H9 (cell line): ENCODE measurements at regions not wholly inside any gene's neighbourhood (a gene's known extent, or its start where the extent isn't known, plus 50 kb on each side); places are given as distances from the start of the nearest gene placed in this dataset.

ENCODE experiments used
- DNase-seq: peaks from one replicate; pipeline ENCODE4 v3.0.0-alpha.2; 2017
- H2AFZ ChIP-seq: one replicate; pipeline ENCODE4 v1.6.1; 2013; ENCODE audit warnings: mild to moderate bottlenecking, low read length, control low read depth, moderate library complexity
- H2AK5ac ChIP-seq: 2 replicates; pipeline ENCODE4 v1.6.1; 2013; ENCODE audit warnings: low read length, control low read depth, mixed read lengths; ENCODE audit not compliant: insufficient read length
- H2BK120ac ChIP-seq: one replicate; pipeline ENCODE4 v1.6.1; 2013; ENCODE audit warnings: low read depth, mild to moderate bottlenecking, low read length, control low read depth, inconsistent platforms; ENCODE audit not compliant: poor library complexity, severe bottlenecking
- H2BK12ac ChIP-seq: 2 replicates; pipeline ENCODE4 v1.6.1; 2013; ENCODE audit warnings: low read length, control low read depth, mixed read lengths, low read depth; ENCODE audit not compliant: insufficient read length
- H2BK15ac ChIP-seq: 2 replicates; pipeline ENCODE4 v1.6.1; 2013; ENCODE audit warnings: low read depth, low read length, control low read depth
- H2BK20ac ChIP-seq: one replicate; pipeline ENCODE4 v1.6.1; 2013; ENCODE audit warnings: low read depth, mild to moderate bottlenecking, low read length, control low read depth, inconsistent platforms; ENCODE audit not compliant: poor library complexity, severe bottlenecking
- H2BK5ac ChIP-seq: 2 replicates; pipeline ENCODE4 v1.6.1; 2013; ENCODE audit warnings: low read length, control low read depth, mixed read lengths; ENCODE audit not compliant: insufficient read length
- H3K14ac ChIP-seq: 2 replicates; pipeline ENCODE4 v1.6.1; 2013; ENCODE audit warnings: low read length, control low read depth; ENCODE audit not compliant: insufficient read depth
- H3K18ac ChIP-seq: 2 replicates; pipeline ENCODE4 v1.6.1; 2013; ENCODE audit warnings: low read depth, mild to moderate bottlenecking, mixed read lengths, low read length, control low read depth; ENCODE audit not compliant: insufficient read length
- H3K23ac ChIP-seq: 2 replicates; pipeline ENCODE4 v1.6.1; 2013; ENCODE audit warnings: low read length, control low read depth, mixed read lengths, low read depth; ENCODE audit not compliant: insufficient read length
- H3K23me2 ChIP-seq: 2 replicates; pipeline ENCODE4 v1.6.1; 2013; ENCODE audit warnings: low read depth, mild to moderate bottlenecking, mixed read lengths, low read length, control low read depth; ENCODE audit not compliant: insufficient read length, poor library complexity, severe bottlenecking
- H3K27ac ChIP-seq: 2 replicates; pipeline ENCODE4 v1.5.1; 2013; ENCODE audit warnings: low read length, control low read depth, mixed read lengths, low read depth; ENCODE audit not compliant: insufficient read length
- H3K27me3 ChIP-seq: 2 replicates; pipeline ENCODE4 v1.6.1; 2013; ENCODE audit warnings: low read length, control low read depth, inconsistent platforms; ENCODE audit not compliant: insufficient read depth
- H3K4ac ChIP-seq: 2 replicates; pipeline ENCODE4 v1.6.1; 2013; ENCODE audit warnings: low read depth, mild to moderate bottlenecking, control low read depth, inconsistent platforms, low read length, moderate library complexity
- H3K4me1 ChIP-seq: 2 replicates; pipeline ENCODE4 v1.6.1; 2013; ENCODE audit warnings: low read length, control low read depth, inconsistent platforms; ENCODE audit not compliant: insufficient read depth
- H3K4me2 ChIP-seq: 2 replicates; pipeline ENCODE4 v1.6.1; 2013; ENCODE audit warnings: low read length, control low read depth, mixed read lengths; ENCODE audit not compliant: insufficient read length, insufficient read depth
- H3K56ac ChIP-seq: 2 replicates; pipeline ENCODE4 v1.6.1; 2013; ENCODE audit warnings: low read depth, mild to moderate bottlenecking, mixed read lengths, low read length, control low read depth; ENCODE audit not compliant: insufficient read length
- H3K79me1 ChIP-seq: 2 replicates; pipeline ENCODE4 v1.6.1; 2013; ENCODE audit warnings: low read depth, mild to moderate bottlenecking, moderate library complexity, low read length, control low read depth, inconsistent platforms; ENCODE audit not compliant: insufficient read depth, poor library complexity, severe bottlenecking
- H3K79me2 ChIP-seq: 2 replicates; pipeline ENCODE4 v1.6.1; 2013; ENCODE audit warnings: low read length, control low read depth, inconsistent platforms; ENCODE audit not compliant: insufficient read depth
- H3K9ac ChIP-seq: 2 replicates; pipeline ENCODE4 v1.6.1; 2013; ENCODE audit warnings: low read length, control low read depth, mixed read lengths; ENCODE audit not compliant: insufficient read length; ENCODE audit errors: extremely low read depth
- H3K9me3 ChIP-seq: one replicate; pipeline ENCODE4 v1.6.1; 2013; ENCODE audit warnings: low read depth, low read length, inconsistent platforms; ENCODE audit not compliant: control insufficient read depth
- H3T11ph ChIP-seq: one replicate; pipeline ENCODE4 v1.6.1; 2013; ENCODE audit warnings: mild to moderate bottlenecking, low read length, control low read depth, inconsistent platforms
- H4K20me1 ChIP-seq: one replicate; pipeline ENCODE4 v1.6.1; 2013; ENCODE audit not compliant: control insufficient read depth, insufficient read length, insufficient read depth
- H4K5ac ChIP-seq: 2 replicates; pipeline ENCODE4 v1.6.1; 2013; ENCODE audit warnings: low read depth, mild to moderate bottlenecking, mixed read lengths, low read length, control low read depth; ENCODE audit not compliant: insufficient read length
- H4K8ac ChIP-seq: replicated peaks from 2 replicates; pipeline ENCODE4 v1.6.1; 2013; ENCODE audit warnings: low read length, control low read depth, mixed read lengths, low read depth; ENCODE audit not compliant: insufficient read length
- H4K91ac ChIP-seq: 2 replicates; pipeline ENCODE4 v1.6.1; 2013; ENCODE audit warnings: low read depth, mild to moderate bottlenecking, moderate library complexity, mixed read lengths, low read length, control low read depth; ENCODE audit not compliant: insufficient read length
- H3K27ac Mint-ChIP-seq, 3 experiments: 2 replicates in 2 of 3; 3 replicates in 1 of 3; pipeline ENCODE4 v1.8.0; 2020 to 2021; ENCODE audit warnings: mixed read lengths in 3 of 3, mild to moderate bottlenecking in 1 of 3, moderate library complexity in 1 of 3
- H3K27me3 Mint-ChIP-seq: 2 replicates; pipeline ENCODE4 v1.8.0; 2021; ENCODE audit warnings: low read depth, mild to moderate bottlenecking, moderate library complexity, mixed read lengths
- H3K36me3 Mint-ChIP-seq, 3 experiments: 2 replicates in 2 of 3; 3 replicates in 1 of 3; pipeline ENCODE4 v1.8.0; 2020 to 2021; ENCODE audit warnings: low read depth in 3 of 3, mixed read lengths in 3 of 3; ENCODE audit not compliant: insufficient read depth in 1 of 3
- H3K4me1 Mint-ChIP-seq, 2 experiments: 2 replicates each; pipeline ENCODE4 v1.8.0; 2020; ENCODE audit warnings: mixed read lengths in 2 of 2
- H3K4me3 Mint-ChIP-seq, 2 experiments: 2 replicates in 1 of 2; 3 replicates in 1 of 2; pipeline ENCODE4 v1.8.0; 2020 to 2021; ENCODE audit warnings: mild to moderate bottlenecking in 2 of 2, mixed read lengths in 2 of 2, moderate library complexity in 1 of 2
- H3K9me3 Mint-ChIP-seq, 2 experiments: 2 replicates in 1 of 2; 3 replicates in 1 of 2; pipeline ENCODE4 v1.8.0; 2020; ENCODE audit warnings: mild to moderate bottlenecking in 2 of 2, mixed read lengths in 2 of 2, moderate library complexity in 1 of 2
- CTCF ChIP-seq: fragments of 200-600 bp; sonication (generic); conservative IDR thresholded peaks from 3 replicates; pipeline ENCODE4 v1.8.0; 2021; ENCODE audit warnings: antibody characterized with exemption, mild to moderate bottlenecking
- WGBS: extraction: QIAGEN DNeasy Blood & Tissue Kit; methylation state at CpG from one replicate; pipeline ENCODE4 v1.1.7; 2013; ENCODE audit warnings: missing lambda C conversion rate, low lambda C conversion rate, mixed read lengths; ENCODE audit not compliant: insufficient read length; ENCODE audit errors: extremely low coverage; 5-methylcytosine and 5-hydroxymethylcytosine counted together

DNA sequence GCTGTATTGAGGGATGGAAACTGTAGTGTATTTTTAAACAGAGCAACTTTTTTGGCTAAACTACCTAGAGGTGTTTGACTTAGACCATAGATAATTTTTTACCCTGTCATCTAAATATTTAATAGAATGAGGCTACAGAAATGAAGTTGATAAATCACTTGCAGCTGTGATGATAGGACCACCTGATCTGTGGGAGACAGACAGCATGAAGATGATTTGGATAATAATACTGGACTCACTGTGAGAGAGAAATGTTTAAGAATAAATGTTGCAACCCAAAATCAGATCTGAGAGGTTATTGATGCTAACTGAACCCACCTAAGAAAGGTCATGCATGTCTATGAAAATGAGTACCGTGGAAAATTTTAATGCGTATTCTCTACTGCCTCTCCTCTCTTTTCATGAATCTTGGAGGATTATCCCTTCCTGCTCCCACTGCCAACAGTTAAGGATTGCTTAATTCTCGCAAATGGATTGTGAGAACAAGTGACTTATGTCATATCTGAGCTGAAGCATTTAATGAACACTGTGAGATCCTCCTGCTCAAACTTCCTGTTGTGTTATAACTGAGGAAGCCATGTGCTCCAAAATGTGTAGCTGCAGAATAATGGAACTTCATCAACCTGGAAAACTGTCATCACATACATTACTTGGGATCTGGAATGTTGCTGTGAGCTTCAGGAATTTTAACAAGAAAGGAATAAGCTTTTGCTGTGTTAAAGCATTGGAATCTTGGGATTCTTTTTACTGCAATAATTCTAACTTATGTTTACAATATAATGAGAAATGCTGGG, 617.9 kb upstream of the CDH18 start:
- WGBS, result no CpG with 5 or more reads among the region's 3 CpGs
- peaks cover 0 to 5% (median 0%) of the 10 kb centered on the region in 3 experiments; a peak in 2 of 7 replicates for H3K36me3 Mint-ChIP-seq
- no peak overlapping the region for H2AFZ ChIP-seq

More for the DNA sequence above, 617.9 kb upstream of the CDH18 start:
- Histone ChIP-seq H3K4ac (no peak overlapping the region), H3T11ph (no peak overlapping the region), H3K23ac (no peak overlapping the region), H3K18ac (no peak overlapping the region), H4K5ac (no peak overlapping the region), H3K4me2 (no peak overlapping the region), H2AK5ac (no peak overlapping the region), H2BK20ac (no peak overlapping the region), H4K91ac (no peak overlapping the region), H3K9me3 (no peaks in the 10 kb centered on the region), H3K23me2 (no peaks in the 10 kb centered on the region), H2BK120ac (no peak overlapping the region), H3K79me1 (no peaks in the 10 kb centered on the region), H4K20me1 (no peaks in the 10 kb centered on the region), H3K4me1 (no peaks in the 10 kb centered on the region; the same call in 1 of the 2 replicates), H2BK12ac (no peak overlapping the region), H2BK5ac (no peak overlapping the region), H3K27me3 (no peaks in the 10 kb centered on the region), H2BK15ac (no peak overlapping the region), H3K9ac (no peak overlapping the region), H4K8ac (no peak overlapping the region), H3K79me2 (no peaks in the 10 kb centered on the region), H3K14ac (no peak overlapping the region), H3K56ac (no peak overlapping the region), H3K27ac (no peak overlapping the region)
- DNase-seq, result no peak
- Mint-ChIP-seq H3K27ac (no peak overlapping the region), H3K4me3 (no peak overlapping the region), H3K9me3 (peaks cover 3 to 7% of the 10 kb centered on the region in 2 experiments; a peak in 3 of 5 replicates), H3K4me1 (peaks cover 17 to 18% of the 10 kb centered on the region in 2 experiments), H3K27me3 (no peaks in the 10 kb centered on the region; the same call in 1 of the 2 replicates)
- no peak for TF ChIP-seq CTCF
